ENCODE measurements at regions not wholly inside any gene's neighbourhood (a gene's known extent, or its start where the extent isn't known, plus 50 kb on each side); places are given as distances from the start of the nearest gene placed in this dataset.

- H3K36me3 ChIP-seq: no peaks in the 10 kb centered on the region
- no peak for TF ChIP-seq EP300 (IDR thresholded peaks at IDR 0.05)
- no peak overlapping the region for H3K4me3 ChIP-seq
- DNase-seq (ENCODE audit: low spot score in 2 of 2): no peak
- H3K9me3 ChIP-seq: no peaks in the 10 kb centered on the region
- H3K4me1 ChIP-seq: peaks cover 8% of the 10 kb centered on the region
- H3K27me3 ChIP-seq: no peaks in the 10 kb centered on the region
- no peak overlapping the region for H3K27ac ChIP-seq
- WGBS: 93% methylated on average over 1 of the region's 1 CpG
Observed at GRCh38 chr5:116631147-116631546, 56.5 kb upstream of the SEMA6A start.

GRCh38 chr5:116629168-116629567, 54.5 kb upstream of the SEMA6A start:
- Histone ChIP-seq H3K4me1 (peaks cover 14% of the 10 kb centered on the region), H3K4me3 (no peak overlapping the region), H3K36me3 (no peaks in the 10 kb centered on the region), H3K27ac (no peak overlapping the region), H3K9me3 (no peaks in the 10 kb centered on the region), H3K27me3 (no peaks in the 10 kb centered on the region)
- 92% methylated on average over 2 of the region's 2 CpGs for WGBS
- TF ChIP-seq POLR2A (IDR thresholded peaks at IDR 0.05) (no peak), EP300 (IDR thresholded peaks at IDR 0.05) (no peak), POLR2AphosphoS5 (IDR thresholded peaks at IDR 0.05) (no peak), CTCF (IDR thresholded peaks at IDR 0.05) (no peak)
- no peak for DNase-seq (ENCODE audit: low spot score in 2 of 2)

DNA sequence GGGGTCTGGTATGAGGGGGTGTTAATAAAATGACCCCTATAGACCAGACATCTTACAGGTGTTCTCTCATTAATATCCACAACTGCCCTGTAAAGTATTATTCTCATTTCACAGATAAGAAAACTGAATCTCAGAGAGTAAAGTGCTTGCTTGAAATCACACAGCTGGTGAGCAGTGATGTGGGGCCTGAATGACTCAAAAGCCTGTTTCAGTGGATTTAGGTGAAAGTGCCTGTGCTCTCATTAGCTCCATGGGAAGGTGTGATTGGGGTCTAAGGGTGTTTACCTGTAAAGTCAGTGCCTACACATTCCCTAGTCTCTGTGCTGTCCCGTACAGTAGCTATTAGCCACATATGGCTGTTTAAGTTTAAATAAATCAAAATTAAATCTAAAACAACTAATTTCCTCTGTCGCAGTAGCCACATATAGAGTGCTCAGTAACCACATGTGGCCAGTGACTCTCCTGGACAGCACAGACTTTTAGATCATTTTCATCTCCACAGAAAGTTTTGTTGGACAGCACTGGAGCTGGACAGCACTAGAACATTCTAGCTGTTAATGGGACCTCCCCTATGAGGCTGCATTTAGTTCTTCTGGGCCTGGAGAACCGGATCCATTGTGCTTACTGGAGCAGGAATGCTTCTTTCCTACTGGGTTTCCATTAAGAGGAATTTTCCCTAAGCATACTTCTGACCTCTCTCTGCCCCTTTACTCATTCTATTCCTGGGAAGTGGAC, 52.5 kb upstream of the SEMA6A start:
- Histone ChIP-seq H3K9me3 (no peaks in the 10 kb centered on the region), H3K36me3 (no peaks in the 10 kb centered on the region), H3K27me3 (no peaks in the 10 kb centered on the region), H3K4me3 (no peak overlapping the region), H3K4me1 (peaks cover 14% of the 10 kb centered on the region), H3K27ac (peak overlapping the region; percentile 64)
- DNase-seq (ENCODE audit: low spot score in 2 of 2): no peak
- TF ChIP-seq EP300 (IDR thresholded peaks at IDR 0.05): no peak
- no peak for TF ChIP-seq CTCF (IDR thresholded peaks at IDR 0.05)
- no peak for TF ChIP-seq POLR2AphosphoS5 (IDR thresholded peaks at IDR 0.05)
- TF ChIP-seq POLR2A (IDR thresholded peaks at IDR 0.05): no peak
- 96% methylated on average over 3 of the region's 3 CpGs for whole genome bisulfite sequencing

DNA sequence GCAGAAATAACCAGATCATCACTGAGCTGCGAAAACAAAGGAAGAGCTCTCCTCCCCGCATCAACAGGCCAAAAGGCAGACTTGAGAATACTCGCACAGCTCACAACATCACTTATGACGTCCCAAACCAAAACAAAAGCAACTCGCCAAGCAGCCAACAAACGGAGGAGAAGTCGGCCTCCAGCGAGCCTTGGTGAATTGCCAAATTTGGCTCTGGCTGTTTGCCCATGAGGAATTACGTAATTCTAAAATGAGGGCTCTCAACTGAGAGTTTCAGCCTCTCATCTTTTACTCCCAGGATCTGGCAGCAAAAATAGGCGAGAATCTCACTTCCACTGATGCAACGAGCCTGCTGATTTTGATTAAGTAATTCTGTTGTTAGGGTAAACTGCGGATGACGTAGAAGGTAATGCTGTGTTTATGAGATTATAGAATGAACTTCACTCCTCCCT, 51.7 kb upstream of the SEMA6A start:
- 15% methylated on average over 13 of the region's 13 CpGs for WGBS
- H3K27ac ChIP-seq: peak overlapping the region; percentile 64
- peaks cover 14% of the 10 kb centered on the region for H3K4me1 ChIP-seq
- DNase-seq (ENCODE audit: low spot score in 2 of 2): peak; percentile 86 to 89
- TF ChIP-seq POLR2AphosphoS5 (IDR thresholded peaks at IDR 0.05) (peak in 1 of 3 donors; percentile 18), EP300 (IDR thresholded peaks at IDR 0.05) (no peak)
- no peak overlapping the region for H3K4me3 ChIP-seq
- H3K27me3 ChIP-seq: no peaks in the 10 kb centered on the region
- no peaks in the 10 kb centered on the region for H3K9me3 ChIP-seq
- no peaks in the 10 kb centered on the region for H3K36me3 ChIP-seq
